Neural cell (in vitro differentiated cells): ENCODE measurements at regions not wholly inside any gene's neighbourhood (a gene's known extent, or its start where the extent isn't known, plus 50 kb on each side); places are given as distances from the start of the nearest gene placed in this dataset.

ENCODE experiments used
- H2AFZ ChIP-seq: fragments of 200-600, 300-800 bp; sonication (generic), shearing (Covaris generic); 2 replicates; pipeline ENCODE4 v1.6.0; 2014; ENCODE audit warnings: low read depth, mild to moderate bottlenecking, antibody characterized with exemption, low read length, moderate library complexity
- H3F3A ChIP-seq: fragments of 200-600 bp; shearing (Covaris generic); 2 replicates; pipeline ENCODE4 v1.6.1; 2016; ENCODE audit warnings: mild to moderate bottlenecking, moderate library complexity, mixed read lengths, antibody characterized with exemption, low read length; ENCODE audit not compliant: insufficient read depth, poor library complexity, severe bottlenecking
- H3K27ac ChIP-seq: fragments of 200-600, 300-800 bp; sonication (generic), shearing (Covaris generic); 2 replicates; pipeline ENCODE4 v1.5.1; 2014; ENCODE audit warnings: mild to moderate bottlenecking, low read length, moderate library complexity
- H3K27me3 ChIP-seq: fragments of 300-800, 200-600 bp; sonication (generic), shearing (Covaris generic); 2 replicates; pipeline ENCODE4 v1.6.0; 2014; ENCODE audit warnings: mild to moderate bottlenecking, low read depth, low read length, moderate library complexity; ENCODE audit not compliant: insufficient read depth
- H3K36me3 ChIP-seq: fragments of 300-800, 200-600 bp; sonication (generic), shearing (Covaris generic); 2 replicates; pipeline ENCODE4 v1.5.1; 2014; ENCODE audit warnings: mild to moderate bottlenecking, antibody characterized with exemption, low read length, moderate library complexity; ENCODE audit not compliant: insufficient read depth
- H3K4me2 ChIP-seq: fragments of 300-800, 200-600 bp; sonication (generic), shearing (Covaris generic); 2 replicates; pipeline ENCODE4 v1.6.0; 2014; ENCODE audit warnings: mild to moderate bottlenecking, low read length
- H3K4me3 ChIP-seq: fragments of 300-800, 200-600 bp; sonication (generic), shearing (Covaris generic); 2 replicates; pipeline ENCODE4 v1.5.1; 2014; ENCODE audit warnings: mild to moderate bottlenecking, low read length, moderate library complexity
- H3K79me2 ChIP-seq: fragments of 200-600 bp; shearing (Covaris generic); replicated peaks from 2 replicates; pipeline ENCODE4 v1.6.0; 2014; ENCODE audit warnings: mild to moderate bottlenecking, low read length, moderate library complexity; ENCODE audit not compliant: insufficient read depth
- H3K9ac ChIP-seq: fragments of 300-800, 200-600 bp; sonication (generic), shearing (Covaris generic); 2 replicates; pipeline ENCODE4 v1.6.1; 2016; ENCODE audit warnings: mild to moderate bottlenecking, low read length, mixed read lengths
- H3K9me2 ChIP-seq: fragments of 200-600 bp; shearing (Covaris generic); 2 replicates; pipeline ENCODE4 v1.6.1; 2016; ENCODE audit warnings: mild to moderate bottlenecking, low read length, mixed read lengths; ENCODE audit not compliant: insufficient read depth
- H3K9me3 ChIP-seq: fragments of 200-600, 300-800 bp; sonication (generic), shearing (Covaris generic); 2 replicates; pipeline ENCODE4 v1.6.1; 2016; ENCODE audit warnings: mild to moderate bottlenecking, mixed run types, low read length, moderate library complexity, mixed read lengths
- H4K20me1 ChIP-seq: fragments of 200-600 bp; shearing (Covaris generic); 2 replicates; pipeline ENCODE4 v1.6.1; 2016; ENCODE audit warnings: mild to moderate bottlenecking, mixed run types; ENCODE audit not compliant: insufficient read depth
- EP300 ChIP-seq: fragments of 450-650 bp; conservative IDR thresholded peaks from 2 replicates; pipeline ENCODE4 v1.6.1; 2014; ENCODE audit warnings: antibody characterized with exemption, mild to moderate bottlenecking, moderate library complexity; ENCODE audit not compliant: poor library complexity, severe bottlenecking
- EZH2 ChIP-seq: fragments of 200-600, 300-800 bp; shearing (Covaris generic), sonication (generic); IDR thresholded peaks from 2 replicates; pipeline ENCODE4 v1.6.1; 2014; ENCODE audit warnings: antibody characterized with exemption, low read length, borderline replicate concordance, mild to moderate bottlenecking; ENCODE audit not compliant: insufficient read depth, poor library complexity, severe bottlenecking
- MXI1 ChIP-seq: fragments of 450-650 bp; conservative IDR thresholded peaks from 2 replicates; pipeline ENCODE4 v1.6.1; 2014; ENCODE audit warnings: antibody characterized with exemption, mild to moderate bottlenecking; ENCODE audit not compliant: poor library complexity, severe bottlenecking
- POLR2AphosphoS5 ChIP-seq: IDR thresholded peaks from 2 replicates; pipeline ENCODE4 v1.6.1; 2012
- RAD21 ChIP-seq: fragments of 450-650 bp; conservative IDR thresholded peaks from 2 replicates; pipeline ENCODE4 v1.6.1; 2014; ENCODE audit warnings: antibody characterized with exemption, mild to moderate bottlenecking, moderate library complexity
- SMC3 ChIP-seq: fragments of 450-650 bp; conservative IDR thresholded peaks from 2 replicates; pipeline ENCODE4 v1.6.1; 2014; ENCODE audit warnings: antibody characterized with exemption, mild to moderate bottlenecking, moderate library complexity; ENCODE audit not compliant: poor library complexity
- TAF1 ChIP-seq: IDR thresholded peaks from 2 replicates; pipeline ENCODE4 v1.6.1; 2012; ENCODE audit warnings: low read depth
- TF ChIP-seq, protein P1 (sequence below): IDR thresholded peaks from 2 replicates; pipeline ENCODE4 v1.6.1; 2012; ENCODE audit warnings: borderline replicate concordance
- TF ChIP-seq, protein P2 (sequence below): fragments of 450-650 bp; IDR thresholded peaks from 2 replicates; pipeline ENCODE4 v1.5.1; 2014; ENCODE audit warnings: antibody characterized with exemption, mild to moderate bottlenecking, moderate library complexity; ENCODE audit not compliant: poor library complexity, severe bottlenecking

DNA sequence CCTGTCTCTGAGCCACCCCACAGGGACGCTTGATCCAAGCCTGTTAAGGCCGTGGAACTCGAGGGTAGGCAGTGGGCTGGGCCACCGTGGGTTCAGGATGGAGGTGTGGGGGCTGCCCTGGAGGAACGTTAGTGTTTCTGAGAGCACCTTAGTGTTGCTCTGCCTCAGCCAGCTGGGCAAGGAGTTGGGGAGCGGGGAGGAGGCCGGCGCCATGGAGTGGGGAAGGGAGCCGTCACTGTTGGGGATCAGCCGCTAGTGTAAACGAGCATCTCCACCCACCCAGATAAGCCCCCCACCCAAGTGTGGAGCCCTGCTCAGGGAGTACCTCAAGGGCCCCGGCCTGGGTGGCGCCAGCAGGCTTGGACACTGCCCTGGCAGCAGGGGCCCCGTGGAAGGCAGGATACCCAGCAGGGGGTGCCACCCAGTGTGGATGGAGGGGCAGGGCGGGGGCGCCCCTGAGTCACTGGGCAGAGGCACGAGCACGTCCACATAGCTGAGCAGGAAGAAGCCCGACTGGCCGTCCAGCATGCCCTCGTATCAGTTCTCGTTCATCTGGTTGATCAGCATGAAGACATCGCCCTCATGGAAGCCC, 98.6 kb downstream of the KPNA2 start:
- Histone ChIP-seq H3K27me3 (no peaks in the 10 kb centered on the region), H3K4me2 (no peak overlapping the region), H3K9ac (no peak overlapping the region), H3K27ac (no peak overlapping the region), H3F3A (no peaks in the 10 kb centered on the region), H2AFZ (no peak overlapping the region), H4K20me1 (no peaks in the 10 kb centered on the region), H3K79me2 (no peaks in the 10 kb centered on the region), H3K9me3 (no peaks in the 10 kb centered on the region), H3K4me3 (no peak overlapping the region), H3K36me3 (no peaks in the 10 kb centered on the region), H3K9me2 (no peaks in the 10 kb centered on the region)
- TF ChIP-seq TAF1 (no peak), EZH2 (no peak), MXI1 (no peak)
- TF ChIP-seq, protein P1, sequence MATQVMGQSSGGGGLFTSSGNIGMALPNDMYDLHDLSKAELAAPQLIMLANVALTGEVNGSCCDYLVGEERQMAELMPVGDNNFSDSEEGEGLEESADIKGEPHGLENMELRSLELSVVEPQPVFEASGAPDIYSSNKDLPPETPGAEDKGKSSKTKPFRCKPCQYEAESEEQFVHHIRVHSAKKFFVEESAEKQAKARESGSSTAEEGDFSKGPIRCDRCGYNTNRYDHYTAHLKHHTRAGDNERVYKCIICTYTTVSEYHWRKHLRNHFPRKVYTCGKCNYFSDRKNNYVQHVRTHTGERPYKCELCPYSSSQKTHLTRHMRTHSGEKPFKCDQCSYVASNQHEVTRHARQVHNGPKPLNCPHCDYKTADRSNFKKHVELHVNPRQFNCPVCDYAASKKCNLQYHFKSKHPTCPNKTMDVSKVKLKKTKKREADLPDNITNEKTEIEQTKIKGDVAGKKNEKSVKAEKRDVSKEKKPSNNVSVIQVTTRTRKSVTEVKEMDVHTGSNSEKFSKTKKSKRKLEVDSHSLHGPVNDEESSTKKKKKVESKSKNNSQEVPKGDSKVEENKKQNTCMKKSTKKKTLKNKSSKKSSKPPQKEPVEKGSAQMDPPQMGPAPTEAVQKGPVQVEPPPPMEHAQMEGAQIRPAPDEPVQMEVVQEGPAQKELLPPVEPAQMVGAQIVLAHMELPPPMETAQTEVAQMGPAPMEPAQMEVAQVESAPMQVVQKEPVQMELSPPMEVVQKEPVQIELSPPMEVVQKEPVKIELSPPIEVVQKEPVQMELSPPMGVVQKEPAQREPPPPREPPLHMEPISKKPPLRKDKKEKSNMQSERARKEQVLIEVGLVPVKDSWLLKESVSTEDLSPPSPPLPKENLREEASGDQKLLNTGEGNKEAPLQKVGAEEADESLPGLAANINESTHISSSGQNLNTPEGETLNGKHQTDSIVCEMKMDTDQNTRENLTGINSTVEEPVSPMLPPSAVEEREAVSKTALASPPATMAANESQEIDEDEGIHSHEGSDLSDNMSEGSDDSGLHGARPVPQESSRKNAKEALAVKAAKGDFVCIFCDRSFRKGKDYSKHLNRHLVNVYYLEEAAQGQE = no peak
- TF ChIP-seq, protein P2, sequence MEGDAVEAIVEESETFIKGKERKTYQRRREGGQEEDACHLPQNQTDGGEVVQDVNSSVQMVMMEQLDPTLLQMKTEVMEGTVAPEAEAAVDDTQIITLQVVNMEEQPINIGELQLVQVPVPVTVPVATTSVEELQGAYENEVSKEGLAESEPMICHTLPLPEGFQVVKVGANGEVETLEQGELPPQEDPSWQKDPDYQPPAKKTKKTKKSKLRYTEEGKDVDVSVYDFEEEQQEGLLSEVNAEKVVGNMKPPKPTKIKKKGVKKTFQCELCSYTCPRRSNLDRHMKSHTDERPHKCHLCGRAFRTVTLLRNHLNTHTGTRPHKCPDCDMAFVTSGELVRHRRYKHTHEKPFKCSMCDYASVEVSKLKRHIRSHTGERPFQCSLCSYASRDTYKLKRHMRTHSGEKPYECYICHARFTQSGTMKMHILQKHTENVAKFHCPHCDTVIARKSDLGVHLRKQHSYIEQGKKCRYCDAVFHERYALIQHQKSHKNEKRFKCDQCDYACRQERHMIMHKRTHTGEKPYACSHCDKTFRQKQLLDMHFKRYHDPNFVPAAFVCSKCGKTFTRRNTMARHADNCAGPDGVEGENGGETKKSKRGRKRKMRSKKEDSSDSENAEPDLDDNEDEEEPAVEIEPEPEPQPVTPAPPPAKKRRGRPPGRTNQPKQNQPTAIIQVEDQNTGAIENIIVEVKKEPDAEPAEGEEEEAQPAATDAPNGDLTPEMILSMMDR = no peak

DNA sequence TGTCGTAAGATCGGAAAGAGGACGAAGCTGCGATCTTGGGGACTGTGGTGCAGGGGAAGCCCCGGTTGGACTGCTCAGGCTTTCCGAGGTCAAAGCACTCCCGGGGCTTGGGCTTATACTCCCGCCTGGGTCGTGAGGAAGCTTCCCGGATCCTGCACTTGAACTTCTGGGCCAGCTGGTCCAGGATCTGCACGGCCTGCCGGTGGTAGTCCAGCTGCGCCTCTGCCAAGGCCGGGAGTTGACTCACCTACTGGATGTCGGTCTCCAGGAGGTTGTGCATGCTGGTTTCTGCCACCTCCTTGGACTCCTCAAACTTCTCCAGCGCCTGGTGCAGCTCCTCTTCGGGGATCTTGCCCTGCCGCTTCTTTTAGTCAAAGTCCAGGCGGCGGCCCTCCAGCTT, 99.2 kb downstream of the KPNA2 start:
- no peaks in the 10 kb centered on the region for H3K27me3 ChIP-seq
- TF ChIP-seq MXI1 (no peak), SMC3 (no peak), EZH2 (no peak)
- H3K9me3 ChIP-seq = no peaks in the 10 kb centered on the region
- H3K79me2 ChIP-seq = no peaks in the 10 kb centered on the region
- no peak overlapping the region for H3K9ac ChIP-seq
- no peak overlapping the region for H2AFZ ChIP-seq
- no peak overlapping the region for H3K4me2 ChIP-seq
- no peaks in the 10 kb centered on the region for H3K36me3 ChIP-seq
- H3K27ac ChIP-seq = no peak overlapping the region
- H3K4me3 ChIP-seq = no peak overlapping the region
- H3F3A ChIP-seq = no peaks in the 10 kb centered on the region
- no peaks in the 10 kb centered on the region for H3K9me2 ChIP-seq
- H4K20me1 ChIP-seq = no peaks in the 10 kb centered on the region

DNA sequence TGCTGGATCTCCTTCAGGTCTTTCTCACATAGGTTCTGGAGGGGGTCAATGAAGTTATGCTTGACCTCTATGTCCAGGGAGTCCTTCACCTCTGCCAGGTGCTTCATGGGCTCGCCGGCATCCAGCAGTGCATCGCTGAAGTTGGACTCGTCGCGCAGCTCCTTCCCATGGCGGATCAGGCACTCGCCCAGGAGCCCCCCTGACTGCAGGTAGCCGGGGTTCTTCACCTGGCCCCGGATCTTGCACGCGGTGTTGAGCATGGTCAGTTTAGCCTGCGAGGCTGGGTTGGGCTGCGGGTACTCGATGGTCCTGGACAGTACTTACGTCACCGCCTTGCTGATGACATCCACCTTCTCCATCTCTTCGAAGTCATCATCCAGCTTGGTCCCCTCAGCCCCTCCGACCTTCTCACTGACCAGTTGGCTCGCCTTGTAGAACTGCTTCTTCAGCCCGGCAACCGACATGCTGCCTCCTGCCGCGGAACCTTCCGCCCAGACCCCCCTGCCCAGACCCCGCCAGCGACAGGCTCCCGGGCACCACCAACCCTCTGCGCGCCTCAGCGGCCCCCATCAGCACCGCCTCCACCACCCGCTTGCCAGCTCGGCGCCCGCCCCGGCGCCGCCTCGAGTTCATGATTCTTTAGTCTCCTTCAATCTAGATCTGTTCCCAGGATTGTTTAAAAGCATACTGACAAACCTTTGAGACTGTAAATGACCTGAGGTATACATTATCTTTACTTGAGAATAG, 99.8 kb downstream of the KPNA2 start:
- no peaks in the 10 kb centered on the region for H4K20me1 ChIP-seq
- no peaks in the 10 kb centered on the region for H3K27me3 ChIP-seq
- no peak for TF ChIP-seq EP300
- no peak for TF ChIP-seq SMC3
- no peak for TF ChIP-seq RAD21
- TF ChIP-seq POLR2AphosphoS5 = no peak
- no peaks in the 10 kb centered on the region for H3K9me3 ChIP-seq
- H3K9ac ChIP-seq = no peak overlapping the region
- no peak overlapping the region for H2AFZ ChIP-seq
- H3K79me2 ChIP-seq = no peaks in the 10 kb centered on the region
- H3K4me2 ChIP-seq = no peak overlapping the region
- no peak overlapping the region for H3K4me3 ChIP-seq
- no peaks in the 10 kb centered on the region for H3K36me3 ChIP-seq
- no peaks in the 10 kb centered on the region for H3K9me2 ChIP-seq
- H3F3A ChIP-seq = no peaks in the 10 kb centered on the region
- H3K27ac ChIP-seq = no peak overlapping the region
